Stomach (tissue), 4 donors: ENCODE measurements at regions not wholly inside any gene's neighbourhood (a gene's known extent, or its start where the extent isn't known, plus 50 kb on each side); places are given as distances from the start of the nearest gene placed in this dataset.

ENCODE experiments used
- CTCF ChIP-seq, 7 experiments: fragments of 450-650 bp in 4 of 7; fragments of 200-600 bp in 3 of 7; sonication (generic) in 3 of 7; IDR thresholded peaks; one replicate each; pipeline ENCODE4 v1.5.1; 2016 to 2019; ENCODE audit warnings: antibody characterized with exemption in 7 of 7, control low read depth in 2 of 7, mild to moderate bottlenecking in 1 of 7
- EP300 ChIP-seq: sonication (generic); formaldehyde crosslinking; IDR thresholded peaks from one replicate; pipeline ENCODE4 v1.6.1; 2017; ENCODE audit warnings: antibody characterized with exemption

- TF ChIP-seq CTCF (IDR thresholded peaks at IDR 0.05) (no peak), EP300 (no peak)
Observed at GRCh38 chr17:33933576-33933975, 321.5 kb upstream of the CCL2 start.
